GM23338 (cell line): ENCODE measurements at regions not wholly inside any gene's neighbourhood (a gene's known extent, or its start where the extent isn't known, plus 50 kb on each side); places are given as distances from the start of the nearest gene placed in this dataset.

Source experiments
- CTCF ChIP-seq, 2 experiments: fragments of 200-600 bp in 1 of 2; sonication (generic) in 1 of 2; conservative IDR thresholded peaks; 2 replicates each; pipeline versions ENCODE4 v1.5.1 to v1.6.1; 2016 to 2017; ENCODE audit warnings: antibody characterized with exemption in 2 of 2, low read depth in 2 of 2, mild to moderate bottlenecking in 2 of 2, moderate library complexity in 1 of 2
- ETS1 ChIP-seq: IDR thresholded peaks from 2 replicates; pipeline ENCODE4 v1.6.1; 2016; ENCODE audit warnings: antibody characterized with exemption
- EZH2 ChIP-seq: fragments of 200-600 bp; sonication (generic); IDR thresholded peaks from one replicate; pipeline ENCODE4 v1.8.0; 2017; ENCODE audit warnings: antibody characterized with exemption, mild to moderate bottlenecking, low read depth; ENCODE audit not compliant: unreplicated experiment
- EZH2phosphoT487 ChIP-seq: fragments of 200-600 bp; sonication (generic); IDR thresholded peaks from one replicate; pipeline ENCODE4 v1.8.1; 2018; ENCODE audit warnings: antibody characterized with exemption; ENCODE audit not compliant: unreplicated experiment
- JUNB ChIP-seq: IDR thresholded peaks from one replicate; pipeline ENCODE4 v1.6.1; 2016; ENCODE audit warnings: antibody characterized with exemption; ENCODE audit not compliant: unreplicated experiment
- NANOG ChIP-seq: IDR thresholded peaks from 2 replicates; pipeline ENCODE4 v1.6.1; 2016; ENCODE audit warnings: antibody characterized with exemption, borderline replicate concordance
- POLR2AphosphoS5 ChIP-seq: IDR thresholded peaks from 2 replicates; pipeline ENCODE4 v1.6.1; 2016; ENCODE audit warnings: antibody characterized with exemption, low read depth
- REST ChIP-seq: IDR thresholded peaks from one replicate; pipeline ENCODE4 v1.6.1; 2018; ENCODE audit warnings: antibody characterized with exemption; ENCODE audit not compliant: unreplicated experiment

GRCh38 chr2:181781078-181781786 is 100.9 kb upstream of the NEUROD1 start:
- TF ChIP-seq CTCF (conservative IDR thresholded peaks at IDR 0.05; ENCODE audit: low read depth in 2 of 2) (no peak), EZH2 (no peak), REST (no peak), JUNB (no peak), POLR2AphosphoS5 (no peak), ETS1 (no peak), EZH2phosphoT487 (no peak), NANOG (no peak)
